GM23338 (cell line): ENCODE measurements at regions not wholly inside any gene's neighbourhood (a gene's known extent, or its start where the extent isn't known, plus 50 kb on each side); places are given as distances from the start of the nearest gene placed in this dataset.

Experiments used
- ATAC-seq: fragments of 200-7000 bp; cut with Tn5 transposase; 3 replicates; pipeline ENCODE4 v1.9.1; 2020
- DNase-seq: peaks from one replicate; pipeline ENCODE4 v3.0.0-alpha.2; 2015; ENCODE audit warnings: low spot score
- H2AFZ ChIP-seq: fragments of 200-600 bp; sonication (generic); 2 replicates; pipeline ENCODE4 v1.8.0; 2016; ENCODE audit warnings: antibody characterized with exemption, mild to moderate bottlenecking, moderate library complexity
- H3F3A ChIP-seq: fragments of 200-600 bp; sonication (generic); replicated peaks from 2 replicates; pipeline ENCODE4 v1.8.0; 2017; ENCODE audit warnings: antibody characterized with exemption, mixed run types, low read depth
- H3K27ac ChIP-seq: fragments of 200-600 bp; sonication (generic); 2 replicates; pipeline ENCODE4 v1.6.1; 2016; ENCODE audit warnings: low read depth
- H3K27me3 ChIP-seq: fragments of 200-600 bp; sonication (generic); 2 replicates; pipeline ENCODE4 v1.8.0; 2016; ENCODE audit warnings: mild to moderate bottlenecking, mixed run types, moderate library complexity; ENCODE audit not compliant: insufficient read depth
- H3K36me3 ChIP-seq: fragments of 200-600 bp; sonication (generic); 2 replicates; pipeline ENCODE4 v1.8.0; 2016; ENCODE audit warnings: mild to moderate bottlenecking; ENCODE audit not compliant: insufficient read depth
- H3K4me1 ChIP-seq: fragments of 200-600 bp; sonication (generic); 2 replicates; pipeline ENCODE4 v1.8.0; 2016; ENCODE audit warnings: mild to moderate bottlenecking, moderate library complexity; ENCODE audit not compliant: insufficient read depth
- H3K4me2 ChIP-seq: fragments of 200-600 bp; sonication (generic); 2 replicates; pipeline ENCODE4 v1.7.1; 2017; ENCODE audit warnings: mixed run types
- H3K4me3 ChIP-seq: fragments of 200-600 bp; sonication (generic); 2 replicates; pipeline ENCODE4 v1.6.1; 2016; ENCODE audit warnings: mixed run types
- H3K79me2 ChIP-seq: fragments of 200-600 bp; sonication (generic); replicated peaks from 2 replicates; pipeline ENCODE4 v1.8.0; 2017; ENCODE audit warnings: mild to moderate bottlenecking; ENCODE audit not compliant: insufficient read depth
- H3K9me2 ChIP-seq: fragments of 200-600 bp; sonication (generic); 2 replicates; pipeline ENCODE4 v1.8.0; 2017; ENCODE audit not compliant: insufficient read depth
- H4K20me1 ChIP-seq: fragments of 200-600 bp; sonication (generic); replicated peaks from 2 replicates; pipeline ENCODE4 v1.8.0; 2017; ENCODE audit warnings: mild to moderate bottlenecking; ENCODE audit not compliant: insufficient read depth
- H3K27ac Mint-ChIP-seq: 2 replicates; pipeline ENCODE4 v1.8.0; 2020; ENCODE audit warnings: inconsistent platforms, mild to moderate bottlenecking, moderate library complexity, mixed read lengths
- H3K27me3 Mint-ChIP-seq: 3 replicates; pipeline ENCODE4 v1.8.0; 2022; ENCODE audit warnings: low read depth, mild to moderate bottlenecking, moderate library complexity, mixed read lengths, inconsistent platforms; ENCODE audit not compliant: insufficient read depth, poor library complexity
- H3K36me3 Mint-ChIP-seq: 3 replicates; pipeline ENCODE4 v1.8.0; 2021; ENCODE audit warnings: low read depth, mild to moderate bottlenecking, inconsistent platforms, moderate library complexity, mixed read lengths
- H3K4me1 Mint-ChIP-seq: 3 replicates; pipeline ENCODE4 v1.8.0; 2020; ENCODE audit warnings: mild to moderate bottlenecking, inconsistent platforms, mixed read lengths
- H3K4me3 Mint-ChIP-seq: 3 replicates; pipeline ENCODE4 v1.8.0; 2021; ENCODE audit warnings: moderate library complexity, mild to moderate bottlenecking, inconsistent platforms, mixed read lengths
- H3K9me3 Mint-ChIP-seq: 3 replicates; pipeline ENCODE4 v1.8.0; 2020; ENCODE audit warnings: moderate library complexity, mild to moderate bottlenecking, inconsistent platforms, mixed read lengths
- CREB1 ChIP-seq: fragments of 250-450 bp; sonication (Bioruptor Pico); IDR thresholded peaks from 2 replicates; pipeline ENCODE4 v1.5.0; 2020; ENCODE audit warnings: low read depth, mild to moderate bottlenecking, moderate library complexity
- JUNB ChIP-seq: IDR thresholded peaks from one replicate; pipeline ENCODE4 v1.6.1; 2016; ENCODE audit warnings: antibody characterized with exemption; ENCODE audit not compliant: unreplicated experiment
- STAT1 ChIP-seq: IDR thresholded peaks from one replicate; pipeline ENCODE4 v1.6.1; 2016; ENCODE audit warnings: antibody characterized with exemption; ENCODE audit not compliant: unreplicated experiment
- ZNF462 ChIP-seq: fragments of 250-450 bp; sonication (Bioruptor Pico); IDR thresholded peaks from 2 replicates; pipeline ENCODE4 v1.5.0; 2020; ENCODE audit warnings: mild to moderate bottlenecking, moderate library complexity
- TF ChIP-seq, protein P1 (sequence below), 2 experiments: fragments of 200-600 bp in 1 of 2; sonication (generic) in 1 of 2; conservative IDR thresholded peaks; 2 replicates each; pipeline versions ENCODE4 v1.5.1 to v1.6.1; 2016 to 2017; ENCODE audit warnings: antibody characterized with exemption in 2 of 2, low read depth in 2 of 2, mild to moderate bottlenecking in 2 of 2, moderate library complexity in 1 of 2

- no peak overlapping the region for H3K4me3 ChIP-seq
- H3K4me1 ChIP-seq: peaks cover 18% of the 10 kb centered on the region
- no peak overlapping the region for H2AFZ ChIP-seq
- H3K27me3 ChIP-seq: no peaks in the 10 kb centered on the region
- Mint-ChIP-seq H3K4me3 (no peak overlapping the region), H3K9me3 (no peaks in the 10 kb centered on the region), H3K36me3 (no peaks in the 10 kb centered on the region), H3K27me3 (no peaks in the 10 kb centered on the region), H3K4me1 (peaks cover 13% of the 10 kb centered on the region; the same call in 2 of the 3 replicates), H3K27ac (no peak overlapping the region)
- no peaks in the 10 kb centered on the region for H3K36me3 ChIP-seq
- ATAC-seq: no peak
- H3K79me2 ChIP-seq: no peaks in the 10 kb centered on the region
- H3K4me2 ChIP-seq: no peak overlapping the region
- no peaks in the 10 kb centered on the region for H4K20me1 ChIP-seq
- H3K9me2 ChIP-seq: peaks cover 10% of the 10 kb centered on the region; the same call in 1 of the 2 replicates
- H3K27ac ChIP-seq: no peak overlapping the region
- H3F3A ChIP-seq: no peaks in the 10 kb centered on the region
- no peak for DNase-seq
- TF ChIP-seq STAT1: no peak
- TF ChIP-seq ZNF462 (CRISPR knock-in tag): no peak
- TF ChIP-seq, protein P1, sequence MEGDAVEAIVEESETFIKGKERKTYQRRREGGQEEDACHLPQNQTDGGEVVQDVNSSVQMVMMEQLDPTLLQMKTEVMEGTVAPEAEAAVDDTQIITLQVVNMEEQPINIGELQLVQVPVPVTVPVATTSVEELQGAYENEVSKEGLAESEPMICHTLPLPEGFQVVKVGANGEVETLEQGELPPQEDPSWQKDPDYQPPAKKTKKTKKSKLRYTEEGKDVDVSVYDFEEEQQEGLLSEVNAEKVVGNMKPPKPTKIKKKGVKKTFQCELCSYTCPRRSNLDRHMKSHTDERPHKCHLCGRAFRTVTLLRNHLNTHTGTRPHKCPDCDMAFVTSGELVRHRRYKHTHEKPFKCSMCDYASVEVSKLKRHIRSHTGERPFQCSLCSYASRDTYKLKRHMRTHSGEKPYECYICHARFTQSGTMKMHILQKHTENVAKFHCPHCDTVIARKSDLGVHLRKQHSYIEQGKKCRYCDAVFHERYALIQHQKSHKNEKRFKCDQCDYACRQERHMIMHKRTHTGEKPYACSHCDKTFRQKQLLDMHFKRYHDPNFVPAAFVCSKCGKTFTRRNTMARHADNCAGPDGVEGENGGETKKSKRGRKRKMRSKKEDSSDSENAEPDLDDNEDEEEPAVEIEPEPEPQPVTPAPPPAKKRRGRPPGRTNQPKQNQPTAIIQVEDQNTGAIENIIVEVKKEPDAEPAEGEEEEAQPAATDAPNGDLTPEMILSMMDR (conservative IDR thresholded peaks at IDR 0.05; ENCODE audit: low read depth in 2 of 2): no peak
- TF ChIP-seq CREB1 (CRISPR knock-in tag): no peak
- TF ChIP-seq JUNB: no peak
Measured at GRCh38 chr10:9786576-9786975, 1231.1 kb upstream of the CELF2 start.
